Neural progenitor cell (in vitro differentiated cells): ENCODE measurements at regions not wholly inside any gene's neighbourhood (a gene's known extent, or its start where the extent isn't known, plus 50 kb on each side); places are given as distances from the start of the nearest gene placed in this dataset.

Source experiments
- DNase-seq: peaks from one replicate; pipeline ENCODE4 v3.0.0-alpha.2; 2016; ENCODE audit warnings: low spot score
- H2AFZ ChIP-seq: fragments of 200-600 bp; sonication (generic); replicated peaks from 2 replicates; pipeline ENCODE4 v1.6.1; 2016; ENCODE audit warnings: antibody characterized with exemption
- H3F3A ChIP-seq: fragments of 200-600 bp; sonication (generic); 2 replicates; pipeline ENCODE4 v1.6.1; 2016; ENCODE audit warnings: antibody characterized with exemption, low read depth
- H3K27ac ChIP-seq: fragments of 200-600 bp; sonication (generic); 2 replicates; pipeline ENCODE4 v1.5.1; 2016; ENCODE audit warnings: mild to moderate bottlenecking
- H3K27me3 ChIP-seq: fragments of 200-600 bp; sonication (generic); 2 replicates; pipeline ENCODE4 v1.6.1; 2016; ENCODE audit warnings: mild to moderate bottlenecking, moderate library complexity
- H3K36me3 ChIP-seq: fragments of 200-600 bp; sonication (generic); 2 replicates; pipeline ENCODE4 v1.5.1; 2016
- H3K4me1 ChIP-seq: fragments of 200-600 bp; sonication (generic); 2 replicates; pipeline ENCODE4 v1.6.1; 2016; ENCODE audit warnings: mixed run types
- H3K4me2 ChIP-seq: fragments of 200-600 bp; sonication (generic); 2 replicates; pipeline ENCODE4 v1.6.1; 2016
- H3K4me3 ChIP-seq: fragments of 200-600 bp; sonication (generic); 2 replicates; pipeline ENCODE4 v1.5.1; 2016
- H3K79me2 ChIP-seq: fragments of 200-600 bp; sonication (generic); 2 replicates; pipeline ENCODE4 v1.6.1; 2016; ENCODE audit warnings: low read depth
- H3K9ac ChIP-seq: fragments of 200-600 bp; sonication (generic); 2 replicates; pipeline ENCODE4 v1.6.1; 2016
- H3K9me3 ChIP-seq: fragments of 200-600 bp; sonication (generic); 2 replicates; pipeline ENCODE4 v1.5.1; 2016; ENCODE audit warnings: low read depth
- H4K20me1 ChIP-seq: fragments of 200-600 bp; sonication (generic); 2 replicates; pipeline ENCODE4 v1.6.1; 2016; ENCODE audit warnings: low read depth
- H3K27ac Mint-ChIP-seq: 3 replicates; pipeline ENCODE4 v1.8.0; 2021; ENCODE audit warnings: mixed read lengths
- H3K27me3 Mint-ChIP-seq: 2 replicates; pipeline ENCODE4 v1.8.0; 2022; ENCODE audit warnings: low read depth, mild to moderate bottlenecking, inconsistent platforms, moderate library complexity, mixed read lengths; ENCODE audit not compliant: insufficient read depth
- H3K36me3 Mint-ChIP-seq: 3 replicates; pipeline ENCODE4 v1.8.0; 2021; ENCODE audit warnings: mixed read lengths
- H3K4me1 Mint-ChIP-seq: 3 replicates; pipeline ENCODE4 v1.8.0; 2021; ENCODE audit warnings: mixed read lengths
- H3K4me3 Mint-ChIP-seq: 3 replicates; pipeline ENCODE4 v1.8.0; 2021; ENCODE audit warnings: mild to moderate bottlenecking, moderate library complexity, mixed read lengths
- H3K9me3 Mint-ChIP-seq: 3 replicates; pipeline ENCODE4 v1.8.0; 2020; ENCODE audit warnings: mixed read lengths
- CTCF ChIP-seq: fragments of 200-600 bp; sonication (generic); IDR thresholded peaks from 2 replicates; pipeline ENCODE4 v1.5.1; 2017; ENCODE audit warnings: antibody characterized with exemption, mild to moderate bottlenecking
- EZH2 ChIP-seq: fragments of 200-600 bp; sonication (generic); IDR thresholded peaks from 2 replicates; pipeline ENCODE4 v1.6.1; 2017; ENCODE audit warnings: antibody characterized with exemption, mild to moderate bottlenecking, moderate library complexity
- EZH2phosphoT487 ChIP-seq: fragments of 200-600 bp; sonication (generic); IDR thresholded peaks from 2 replicates; pipeline ENCODE4 v1.6.1; 2017; ENCODE audit warnings: antibody characterized with exemption

- Mint-ChIP-seq H3K9me3 (peaks cover 6% of the 10 kb centered on the region), H3K27ac (no peak overlapping the region), H3K27me3 (no peaks in the 10 kb centered on the region), H3K4me3 (no peak overlapping the region), H3K4me1 (no peaks in the 10 kb centered on the region), H3K36me3 (no peaks in the 10 kb centered on the region)
- no peaks in the 10 kb centered on the region for H3K79me2 ChIP-seq
- H3K4me3 ChIP-seq: no peak overlapping the region
- H4K20me1 ChIP-seq: no peaks in the 10 kb centered on the region
- H3K4me2 ChIP-seq: no peak overlapping the region
- no peak for DNase-seq
- H3K27ac ChIP-seq: no peak overlapping the region
- H3K4me1 ChIP-seq: no peaks in the 10 kb centered on the region
- H3K36me3 ChIP-seq: no peaks in the 10 kb centered on the region
- H2AFZ ChIP-seq: no peak overlapping the region
- H3F3A ChIP-seq: no peaks in the 10 kb centered on the region
- H3K9me3 ChIP-seq: no peaks in the 10 kb centered on the region
- TF ChIP-seq CTCF: no peak
- TF ChIP-seq EZH2: no peak
- no peak for TF ChIP-seq EZH2phosphoT487
- no peaks in the 10 kb centered on the region for H3K27me3 ChIP-seq
- no peak overlapping the region for H3K9ac ChIP-seq
These were observed 69.0 kb upstream of the MARK1 start for GRCh38 chr1:220458936-220459335.

DNA sequence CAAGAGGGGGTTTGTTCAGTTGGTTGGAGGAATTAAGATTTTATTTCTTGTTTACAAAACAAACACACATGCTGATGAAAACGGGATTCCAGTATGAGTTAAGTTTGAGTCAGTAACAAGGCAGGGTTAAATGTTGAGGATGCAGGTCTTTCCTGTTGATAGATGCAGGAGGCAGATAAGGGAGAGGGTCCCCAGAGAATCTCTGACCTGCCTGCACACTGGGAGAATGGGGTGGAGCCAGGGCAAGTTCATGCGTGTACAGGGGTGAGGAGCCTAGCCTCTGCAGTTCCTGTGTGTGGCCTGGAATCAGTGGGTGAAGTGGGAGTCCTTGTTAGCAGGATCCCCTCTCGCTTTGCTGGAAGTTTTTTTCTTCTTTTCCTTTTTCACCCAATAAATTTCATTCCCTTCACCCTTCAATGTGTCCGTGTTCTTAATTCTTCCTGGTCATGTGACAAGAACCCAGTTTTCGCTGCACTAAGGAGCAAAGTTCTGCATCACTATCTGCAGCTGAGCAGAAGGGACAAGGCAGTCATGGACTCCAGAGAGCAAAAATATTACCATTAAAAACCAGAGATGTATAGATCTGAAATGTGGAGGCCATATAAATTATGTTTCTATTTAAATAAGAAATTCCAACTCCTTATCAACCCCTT, 69.9 kb upstream of the MARK1 start:
- H3K4me3 ChIP-seq: no peak overlapping the region
- H3K27ac ChIP-seq: no peak overlapping the region
- H3K4me1 ChIP-seq: no peaks in the 10 kb centered on the region
- H4K20me1 ChIP-seq: no peaks in the 10 kb centered on the region
- H3K27me3 Mint-ChIP-seq: no peaks in the 10 kb centered on the region
- H3K9me3 Mint-ChIP-seq: peaks cover 6% of the 10 kb centered on the region
- H3K4me3 Mint-ChIP-seq: no peak overlapping the region
- H3F3A ChIP-seq: no peaks in the 10 kb centered on the region
- H3K9me3 ChIP-seq: no peaks in the 10 kb centered on the region
- no peaks in the 10 kb centered on the region for H3K79me2 ChIP-seq
- DNase-seq: no peak
- no peaks in the 10 kb centered on the region for H3K36me3 ChIP-seq
- H3K27me3 ChIP-seq: no peaks in the 10 kb centered on the region
- no peak for TF ChIP-seq EZH2
- TF ChIP-seq CTCF: no peak
- TF ChIP-seq EZH2phosphoT487: no peak
- no peak overlapping the region for H3K9ac ChIP-seq
- H3K4me2 ChIP-seq: no peak overlapping the region
- H2AFZ ChIP-seq: no peak overlapping the region
- H3K4me1 Mint-ChIP-seq: peaks cover 2% of the 10 kb centered on the region
- no peak overlapping the region for H3K27ac Mint-ChIP-seq
- no peaks in the 10 kb centered on the region for H3K36me3 Mint-ChIP-seq

DNA sequence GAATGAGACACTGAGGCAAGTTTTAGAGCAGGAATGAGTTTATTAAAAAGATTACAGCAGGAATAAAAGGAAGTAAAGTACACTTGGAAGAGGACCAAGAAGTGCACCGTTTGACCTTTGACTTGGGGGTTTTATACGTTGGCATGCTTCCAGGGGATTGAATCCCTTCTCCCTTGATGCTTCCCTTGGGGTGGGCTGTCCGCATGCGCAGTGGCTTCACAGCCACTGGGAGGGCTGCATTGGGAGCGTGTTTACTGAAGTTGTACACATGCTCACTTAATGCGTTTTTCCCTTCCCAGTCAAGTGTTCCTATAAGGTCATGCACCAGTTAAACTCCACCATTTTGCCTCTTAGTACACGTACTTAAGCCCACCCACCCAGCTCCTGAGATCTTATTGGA, 72.4 kb upstream of the MARK1 start:
- no peak overlapping the region for H3K27ac Mint-ChIP-seq
- TF ChIP-seq EZH2phosphoT487: no peak
- TF ChIP-seq CTCF: no peak
- no peak for TF ChIP-seq EZH2

More for the DNA sequence above, 72.4 kb upstream of the MARK1 start:
- H3K36me3 Mint-ChIP-seq: no peaks in the 10 kb centered on the region
- H3K4me3 Mint-ChIP-seq: no peak overlapping the region
- H2AFZ ChIP-seq: no peak overlapping the region
- no peak for DNase-seq
- H3K36me3 ChIP-seq: no peaks in the 10 kb centered on the region
- H3K9me3 ChIP-seq: no peaks in the 10 kb centered on the region
- no peaks in the 10 kb centered on the region for H3K79me2 ChIP-seq
- H3K4me1 ChIP-seq: no peaks in the 10 kb centered on the region
- H3K27me3 Mint-ChIP-seq: no peaks in the 10 kb centered on the region
- H3K9me3 Mint-ChIP-seq: peaks cover 6% of the 10 kb centered on the region
- H3K4me3 ChIP-seq: no peak overlapping the region
- no peak overlapping the region for H3K4me2 ChIP-seq
- H4K20me1 ChIP-seq: no peaks in the 10 kb centered on the region
- no peak overlapping the region for H3K9ac ChIP-seq
- peaks cover 18% of the 10 kb centered on the region for H3K4me1 Mint-ChIP-seq
- no peaks in the 10 kb centered on the region for H3K27me3 ChIP-seq
- H3F3A ChIP-seq: no peaks in the 10 kb centered on the region
- no peak overlapping the region for H3K27ac ChIP-seq
